AG09319 (cell line): ENCODE measurements at regions not wholly inside any gene's neighbourhood (a gene's known extent, or its start where the extent isn't known, plus 50 kb on each side); places are given as distances from the start of the nearest gene placed in this dataset.

ENCODE experiments used
- DNase-seq: peaks from one replicate; pipeline ENCODE4 v3.0.0-alpha.2; 2010; ENCODE audit warnings: low read depth; ENCODE audit errors: extremely low read depth
- CTCF ChIP-seq: IDR thresholded peaks from 2 replicates; pipeline ENCODE4 v1.5.1; 2011; ENCODE audit warnings: low read depth, mild to moderate bottlenecking, inconsistent platforms, low read length, moderate library complexity

GRCh38 chr3:68148447-68148846, 494.0 kb upstream of the SUCLG2 start:
- no peak for DNase-seq
- TF ChIP-seq CTCF = no peak

GRCh38 chr3:68142441-68142840, 488.0 kb upstream of the SUCLG2 start:
- no peak for DNase-seq
- TF ChIP-seq CTCF = no peak

GRCh38 chr3:68139897-68140296, 485.5 kb upstream of the SUCLG2 start:
- DNase-seq = no peak
- TF ChIP-seq CTCF = no peak

- TF ChIP-seq CTCF = no peak
- DNase-seq = no peak
These were observed 482.0 kb upstream of the SUCLG2 start for GRCh38 chr3:68136411-68136810.

GRCh38 chr3:68135067-68135466, 480.7 kb upstream of the SUCLG2 start:
- TF ChIP-seq CTCF = no peak
- no peak for DNase-seq

- DNase-seq = no peak
- TF ChIP-seq CTCF = no peak
These were observed 474.7 kb upstream of the SUCLG2 start for GRCh38 chr3:68129065-68129464.

GRCh38 chr3:68123231-68123630, 468.8 kb upstream of the SUCLG2 start:
- DNase-seq = no peak

More at GRCh38 chr3:68123231-68123630, 468.8 kb upstream of the SUCLG2 start:
- no peak for TF ChIP-seq CTCF
